Uterus (tissue), 2 donors: ENCODE measurements at regions not wholly inside any gene's neighbourhood (a gene's known extent, or its start where the extent isn't known, plus 50 kb on each side); places are given as distances from the start of the nearest gene placed in this dataset.

Experiments used
- POLR2A ChIP-seq, 2 donors: fragments of 450-650 bp; IDR thresholded peaks; one replicate each; pipeline ENCODE4 v1.6.1; 2016; ENCODE audit warnings: antibody characterized with exemption in 2 of 2, mild to moderate bottlenecking in 1 of 2, moderate library complexity in 1 of 2
- TF ChIP-seq, protein P1 (sequence below), 4 experiments: fragments of 200-600 bp in 2 of 4; fragments of 450-650 bp in 2 of 4; sonication (generic) in 2 of 4; IDR thresholded peaks; one replicate each; pipeline ENCODE4 v1.5.1; 2016 to 2019; ENCODE audit warnings: antibody characterized with exemption in 4 of 4, mild to moderate bottlenecking in 2 of 4, moderate library complexity in 1 of 4

- TF ChIP-seq POLR2A (IDR thresholded peaks at IDR 0.05), result no peak
- TF ChIP-seq, protein P1, sequence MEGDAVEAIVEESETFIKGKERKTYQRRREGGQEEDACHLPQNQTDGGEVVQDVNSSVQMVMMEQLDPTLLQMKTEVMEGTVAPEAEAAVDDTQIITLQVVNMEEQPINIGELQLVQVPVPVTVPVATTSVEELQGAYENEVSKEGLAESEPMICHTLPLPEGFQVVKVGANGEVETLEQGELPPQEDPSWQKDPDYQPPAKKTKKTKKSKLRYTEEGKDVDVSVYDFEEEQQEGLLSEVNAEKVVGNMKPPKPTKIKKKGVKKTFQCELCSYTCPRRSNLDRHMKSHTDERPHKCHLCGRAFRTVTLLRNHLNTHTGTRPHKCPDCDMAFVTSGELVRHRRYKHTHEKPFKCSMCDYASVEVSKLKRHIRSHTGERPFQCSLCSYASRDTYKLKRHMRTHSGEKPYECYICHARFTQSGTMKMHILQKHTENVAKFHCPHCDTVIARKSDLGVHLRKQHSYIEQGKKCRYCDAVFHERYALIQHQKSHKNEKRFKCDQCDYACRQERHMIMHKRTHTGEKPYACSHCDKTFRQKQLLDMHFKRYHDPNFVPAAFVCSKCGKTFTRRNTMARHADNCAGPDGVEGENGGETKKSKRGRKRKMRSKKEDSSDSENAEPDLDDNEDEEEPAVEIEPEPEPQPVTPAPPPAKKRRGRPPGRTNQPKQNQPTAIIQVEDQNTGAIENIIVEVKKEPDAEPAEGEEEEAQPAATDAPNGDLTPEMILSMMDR (IDR thresholded peaks at IDR 0.05), result no peak
Observed at GRCh38 chr4:31107362-31107761, 387.2 kb downstream of the PCDH7 start.
